Tibial nerve (tissue), 3 donors: ENCODE measurements at regions not wholly inside any gene's neighbourhood (a gene's known extent, or its start where the extent isn't known, plus 50 kb on each side); places are given as distances from the start of the nearest gene placed in this dataset.

Experiments
- POLR2A ChIP-seq, 2 donors: fragments of 450-650 bp; IDR thresholded peaks; one replicate each; pipeline ENCODE4 v1.6.1; 2017; ENCODE audit warnings: antibody characterized with exemption in 2 of 2, mild to moderate bottlenecking in 2 of 2, moderate library complexity in 2 of 2
- TF ChIP-seq, protein P1 (sequence below), 5 experiments: fragments of 200-600 bp in 3 of 5; fragments of 450-650 bp in 2 of 5; sonication (generic) in 3 of 5; IDR thresholded peaks; one replicate each; pipeline ENCODE4 v1.5.1; 2016 to 2019; ENCODE audit warnings: antibody characterized with exemption in 5 of 5, mild to moderate bottlenecking in 3 of 5, moderate library complexity in 2 of 5

DNA sequence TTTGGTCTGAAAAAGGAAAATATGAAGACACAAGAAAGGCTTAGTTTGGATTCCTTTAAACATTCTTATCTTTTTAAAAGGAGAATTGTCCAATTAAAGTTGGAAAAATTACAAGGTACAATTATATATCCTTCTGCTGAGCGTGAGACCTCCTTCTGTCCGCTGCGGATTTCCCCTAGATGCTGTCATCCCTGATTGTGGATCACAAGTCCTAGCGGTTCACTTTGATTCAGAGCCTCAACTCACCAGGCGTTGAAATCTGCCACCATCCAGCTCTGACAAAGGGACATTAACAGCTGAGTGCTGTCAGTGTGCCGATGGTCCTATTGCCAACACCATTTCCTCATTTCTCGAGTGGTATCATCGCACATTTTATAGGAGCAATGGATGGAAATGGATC lies 73.1 kb upstream of the PTER start:
- TF ChIP-seq, protein P1, sequence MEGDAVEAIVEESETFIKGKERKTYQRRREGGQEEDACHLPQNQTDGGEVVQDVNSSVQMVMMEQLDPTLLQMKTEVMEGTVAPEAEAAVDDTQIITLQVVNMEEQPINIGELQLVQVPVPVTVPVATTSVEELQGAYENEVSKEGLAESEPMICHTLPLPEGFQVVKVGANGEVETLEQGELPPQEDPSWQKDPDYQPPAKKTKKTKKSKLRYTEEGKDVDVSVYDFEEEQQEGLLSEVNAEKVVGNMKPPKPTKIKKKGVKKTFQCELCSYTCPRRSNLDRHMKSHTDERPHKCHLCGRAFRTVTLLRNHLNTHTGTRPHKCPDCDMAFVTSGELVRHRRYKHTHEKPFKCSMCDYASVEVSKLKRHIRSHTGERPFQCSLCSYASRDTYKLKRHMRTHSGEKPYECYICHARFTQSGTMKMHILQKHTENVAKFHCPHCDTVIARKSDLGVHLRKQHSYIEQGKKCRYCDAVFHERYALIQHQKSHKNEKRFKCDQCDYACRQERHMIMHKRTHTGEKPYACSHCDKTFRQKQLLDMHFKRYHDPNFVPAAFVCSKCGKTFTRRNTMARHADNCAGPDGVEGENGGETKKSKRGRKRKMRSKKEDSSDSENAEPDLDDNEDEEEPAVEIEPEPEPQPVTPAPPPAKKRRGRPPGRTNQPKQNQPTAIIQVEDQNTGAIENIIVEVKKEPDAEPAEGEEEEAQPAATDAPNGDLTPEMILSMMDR (IDR thresholded peaks at IDR 0.05), result no peak
- no peak for TF ChIP-seq POLR2A (IDR thresholded peaks at IDR 0.05)
